NCI-H2171 (cell line): ENCODE measurements at regions not wholly inside any gene's neighbourhood (a gene's known extent, or its start where the extent isn't known, plus 50 kb on each side); places are given as distances from the start of the nearest gene placed in this dataset.
"Not testable (repeated sequence)": the region's sequence is repeated elsewhere in the genome, so short reads cannot be mapped to it uniquely, and the experiment has no call there.

Source experiments
- DNase-seq: peaks from one replicate; lab custom pipeline; 2025; lab: John Stamatoyannopoulos, UW

GRCh38 chr2:238521002-238521401 lies 94.3 kb downstream of the ASB1 start:
- DNase-seq = no peak

- no peak for DNase-seq
Observed at GRCh38 chr2:238521870-238522269, 95.1 kb downstream of the ASB1 start.

GRCh38 chr2:238523158-238524110 lies 96.7 kb downstream of the ASB1 start:
- DNase-seq = no peak

- DNase-seq = no peak
Observed at GRCh38 chr2:238524426-238524983, 97.8 kb downstream of the ASB1 start.

- no peak for DNase-seq
Observed at GRCh38 chr2:238525990-238526389, 99.3 kb downstream of the ASB1 start.

GRCh38 chr2:238527565-238527964 lies 100.8 kb downstream of the ASB1 start:
- no peak for DNase-seq

GRCh38 chr2:238528953-238529781 lies 102.4 kb downstream of the ASB1 start:
- DNase-seq = no peak

- not testable (repeated sequence) for DNase-seq
Observed at GRCh38 chr2:238531017-238531645, 104.4 kb downstream of the ASB1 start.

- DNase-seq = not testable (repeated sequence)
Observed at GRCh38 chr2:238543732-238544131, 117.0 kb downstream of the ASB1 start.

GRCh38 chr2:238548902-238549462 lies 122.3 kb downstream of the ASB1 start:
- no peak for DNase-seq

- DNase-seq = no peak
Observed at GRCh38 chr2:238549866-238550265, 123.1 kb downstream of the ASB1 start.

GRCh38 chr2:238551091-238551490 lies 124.4 kb downstream of the ASB1 start:
- no peak for DNase-seq

- no peak for DNase-seq
Observed at GRCh38 chr2:238552226-238552625, 125.5 kb downstream of the ASB1 start.

GRCh38 chr2:238553159-238553558 lies 126.4 kb downstream of the ASB1 start:
- DNase-seq = no peak

- DNase-seq = no peak
Observed at GRCh38 chr2:238554468-238555315, 128.0 kb downstream of the ASB1 start.

GRCh38 chr2:238555786-238556542 lies 129.2 kb downstream of the ASB1 start:
- no peak for DNase-seq

GRCh38 chr2:238557431-238557830 lies 130.7 kb downstream of the ASB1 start:
- no peak for DNase-seq

- DNase-seq = no peak
Observed at GRCh38 chr2:238557936-238558335, 131.2 kb downstream of the ASB1 start.

GRCh38 chr2:238558456-238559099 lies 131.9 kb downstream of the ASB1 start:
- no peak for DNase-seq

- no peak for DNase-seq
Observed at GRCh38 chr2:238560234-238560633, 133.5 kb downstream of the ASB1 start.
